Loucy (cell line): ENCODE measurements at regions not wholly inside any gene's neighbourhood (a gene's known extent, or its start where the extent isn't known, plus 50 kb on each side); places are given as distances from the start of the nearest gene placed in this dataset.

ENCODE experiments used
- CTCF ChIP-seq: fragments of 200-600 bp; sonication (generic); conservative IDR thresholded peaks from 2 replicates; pipeline ENCODE4 v1.5.1; 2014; ENCODE audit warnings: mild to moderate bottlenecking, antibody characterized with exemption, low read length
- EZH2phosphoT487 ChIP-seq: fragments of 200-600 bp; IDR thresholded peaks from 2 replicates; pipeline ENCODE4 v1.6.1; 2018; ENCODE audit warnings: antibody characterized with exemption, mild to moderate bottlenecking, moderate library complexity, borderline replicate concordance

- TF ChIP-seq CTCF = no peak
- no peak for TF ChIP-seq EZH2phosphoT487
Measured at GRCh38 chrX:35288657-35289056, 346.1 kb downstream of the FAM47B start.
